Keratinocyte (primary cell): ENCODE measurements at regions not wholly inside any gene's neighbourhood (a gene's known extent, or its start where the extent isn't known, plus 50 kb on each side); places are given as distances from the start of the nearest gene placed in this dataset.

ENCODE experiments used
- DNase-seq: peaks from one replicate; pipeline ENCODE4 v3.0.0-alpha.2; 2011; ENCODE audit warnings: low read depth, missing footprints, low spot score
- FAIRE-seq: peaks from 2 replicates; lab custom pipeline; 2011; peaks lifted over from hg19 to GRCh38; lab: Jason Lieb, UNC
- H2AFZ ChIP-seq: 2 replicates; pipeline ENCODE4 v1.6.0; 2012; ENCODE audit warnings: low read length, control low read depth, inconsistent platforms; ENCODE audit not compliant: control insufficient read depth
- H3K27ac ChIP-seq: 2 replicates; pipeline ENCODE4 v1.5.1; 2011; ENCODE audit warnings: low read length; ENCODE audit not compliant: control insufficient read depth, insufficient read depth
- H3K27me3 ChIP-seq: 3 replicates; pipeline ENCODE4 v1.6.0; 2011; ENCODE audit warnings: low read length; ENCODE audit not compliant: control insufficient read depth, insufficient read depth; ENCODE audit errors: extremely low read depth
- H3K36me3 ChIP-seq, 2 experiments: 2 replicates in 1 of 2; 3 replicates in 1 of 2; pipeline ENCODE4 v1.5.1; 2011; ENCODE audit warnings: low read length in 2 of 2, mild to moderate bottlenecking in 1 of 2; ENCODE audit not compliant: control insufficient read depth in 2 of 2, insufficient read depth in 2 of 2; ENCODE audit errors: extremely low read depth in 1 of 2
- H3K4me1 ChIP-seq: 3 replicates; pipeline ENCODE4 v1.5.1; 2011; ENCODE audit warnings: low read length; ENCODE audit not compliant: control insufficient read depth, insufficient read depth; ENCODE audit errors: extremely low read depth
- H3K4me2 ChIP-seq: 3 replicates; pipeline ENCODE4 v1.6.0; 2011; ENCODE audit warnings: low read depth, low read length; ENCODE audit not compliant: control insufficient read depth, insufficient read depth; ENCODE audit errors: extremely low read depth
- H3K4me3 ChIP-seq, 3 experiments: fragments of 200-600 bp in 1 of 3; sonication (generic) in 1 of 3; 2 replicates in 2 of 3; 3 replicates in 1 of 3; pipeline ENCODE4 v1.5.1; 2011 to 2016; ENCODE audit warnings: low read length in 3 of 3, mild to moderate bottlenecking in 3 of 3, control low read depth in 2 of 3, inconsistent platforms in 1 of 3, low read depth in 1 of 3, mixed read lengths in 1 of 3, mixed run types in 1 of 3, moderate library complexity in 1 of 3; ENCODE audit not compliant: control insufficient read depth in 2 of 3, insufficient read depth in 2 of 3; ENCODE audit errors: extremely low read depth in 1 of 3
- H3K79me2 ChIP-seq: 2 replicates; pipeline ENCODE4 v1.6.0; 2012; ENCODE audit warnings: low read length; ENCODE audit not compliant: control insufficient read depth, insufficient read depth
- H3K9ac ChIP-seq: 3 replicates; pipeline ENCODE4 v1.6.0; 2011; ENCODE audit warnings: low read length; ENCODE audit not compliant: control insufficient read depth, insufficient read depth; ENCODE audit errors: extremely low read depth
- H3K9me1 ChIP-seq: 3 replicates; pipeline ENCODE4 v1.6.0; 2011; ENCODE audit warnings: low read length; ENCODE audit not compliant: control insufficient read depth, insufficient read depth; ENCODE audit errors: extremely low read depth
- H3K9me3 ChIP-seq: 2 replicates; pipeline ENCODE4 v1.5.1; 2012; ENCODE audit warnings: low read depth, low read length; ENCODE audit not compliant: control insufficient read depth
- H4K20me1 ChIP-seq: 3 replicates; pipeline ENCODE4 v1.6.0; 2011; ENCODE audit warnings: low read length; ENCODE audit not compliant: control insufficient read depth, insufficient read depth; ENCODE audit errors: extremely low read depth
- EZH2 ChIP-seq: IDR thresholded peaks from one replicate; pipeline ENCODE4 v1.6.1; 2012; ENCODE audit warnings: inconsistent platforms, mild to moderate bottlenecking, low read length, moderate library complexity
- dilution Hi-C: fragments of 300-500 bp; cut with MboI; formaldehyde crosslinking; loops from one replicate; pipeline ENCODE4 v1.7.0; 2020; ENCODE audit warnings: low sequenced_read_pairs; ENCODE audit not compliant: extremely low pct_ligation_motif_present
- TF ChIP-seq, protein P1 (sequence below), 3 experiments: IDR thresholded peaks in 1 of 3; conservative IDR thresholded peaks in 1 of 3; optimal IDR thresholded peaks in 1 of 3; 2 replicates in 2 of 3; 3 replicates in 1 of 3; pipeline versions ENCODE3 to v1.5.1; 2011; ENCODE audit warnings: low read length in 3 of 3, mild to moderate bottlenecking in 3 of 3, moderate library complexity in 2 of 3, control low read depth in 1 of 3, inconsistent platforms in 1 of 3; ENCODE audit not compliant: insufficient read depth in 2 of 3; ENCODE audit errors: extremely low read depth in 1 of 3

DNA sequence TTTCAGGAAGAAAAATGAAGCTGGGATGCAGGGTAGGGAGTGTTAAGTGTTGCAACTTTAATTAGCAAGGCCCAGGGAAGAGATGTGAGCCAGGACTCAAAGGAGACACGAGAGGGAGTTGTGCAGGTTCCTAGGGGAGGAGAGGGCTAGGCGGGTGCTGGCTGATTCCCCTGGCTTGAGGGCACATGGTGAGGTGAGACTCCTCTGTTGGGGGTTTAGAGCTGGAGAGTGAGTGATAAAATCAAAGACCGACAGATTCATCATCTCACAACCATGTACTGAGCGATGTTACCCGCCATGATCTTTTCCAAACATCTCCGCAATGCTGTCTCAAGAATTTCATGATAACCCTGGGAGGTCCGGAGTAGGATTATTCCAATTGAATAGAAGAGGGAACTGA lies 161.8 kb upstream of the CSF3R start:
- no peaks in the 10 kb centered on the region for H3K4me1 ChIP-seq
- no peak overlapping the region for H2AFZ ChIP-seq
- H3K79me2 ChIP-seq: no peaks in the 10 kb centered on the region
- H3K9me1 ChIP-seq: no peaks in the 10 kb centered on the region
- H3K4me3 ChIP-seq: no peak overlapping the region
- H3K27ac ChIP-seq: no peak overlapping the region
- DNase-seq (no peak), FAIRE-seq (no peak)
- H3K36me3 ChIP-seq: no peaks in the 10 kb centered on the region
- H3K27me3 ChIP-seq: peaks cover 12% of the 10 kb centered on the region
- TF ChIP-seq, protein P1, sequence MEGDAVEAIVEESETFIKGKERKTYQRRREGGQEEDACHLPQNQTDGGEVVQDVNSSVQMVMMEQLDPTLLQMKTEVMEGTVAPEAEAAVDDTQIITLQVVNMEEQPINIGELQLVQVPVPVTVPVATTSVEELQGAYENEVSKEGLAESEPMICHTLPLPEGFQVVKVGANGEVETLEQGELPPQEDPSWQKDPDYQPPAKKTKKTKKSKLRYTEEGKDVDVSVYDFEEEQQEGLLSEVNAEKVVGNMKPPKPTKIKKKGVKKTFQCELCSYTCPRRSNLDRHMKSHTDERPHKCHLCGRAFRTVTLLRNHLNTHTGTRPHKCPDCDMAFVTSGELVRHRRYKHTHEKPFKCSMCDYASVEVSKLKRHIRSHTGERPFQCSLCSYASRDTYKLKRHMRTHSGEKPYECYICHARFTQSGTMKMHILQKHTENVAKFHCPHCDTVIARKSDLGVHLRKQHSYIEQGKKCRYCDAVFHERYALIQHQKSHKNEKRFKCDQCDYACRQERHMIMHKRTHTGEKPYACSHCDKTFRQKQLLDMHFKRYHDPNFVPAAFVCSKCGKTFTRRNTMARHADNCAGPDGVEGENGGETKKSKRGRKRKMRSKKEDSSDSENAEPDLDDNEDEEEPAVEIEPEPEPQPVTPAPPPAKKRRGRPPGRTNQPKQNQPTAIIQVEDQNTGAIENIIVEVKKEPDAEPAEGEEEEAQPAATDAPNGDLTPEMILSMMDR (optimal IDR thresholded peaks at IDR 0.05 in 1 of 3, IDR thresholded peaks at IDR 0.05 in 1 of 3, conservative IDR thresholded peaks at IDR 0.05 in 1 of 3; ENCODE audit: extremely low read depth in 1 of 3, insufficient read depth in 2 of 3, low read length in 3 of 3): no peak
- no peak for TF ChIP-seq EZH2
- H3K9ac ChIP-seq: no peak overlapping the region
- H4K20me1 ChIP-seq: no peaks in the 10 kb centered on the region
- dilution Hi-C loops: no loop called here
- H3K4me2 ChIP-seq: no peak overlapping the region
- no peaks in the 10 kb centered on the region for H3K9me3 ChIP-seq

DNA sequence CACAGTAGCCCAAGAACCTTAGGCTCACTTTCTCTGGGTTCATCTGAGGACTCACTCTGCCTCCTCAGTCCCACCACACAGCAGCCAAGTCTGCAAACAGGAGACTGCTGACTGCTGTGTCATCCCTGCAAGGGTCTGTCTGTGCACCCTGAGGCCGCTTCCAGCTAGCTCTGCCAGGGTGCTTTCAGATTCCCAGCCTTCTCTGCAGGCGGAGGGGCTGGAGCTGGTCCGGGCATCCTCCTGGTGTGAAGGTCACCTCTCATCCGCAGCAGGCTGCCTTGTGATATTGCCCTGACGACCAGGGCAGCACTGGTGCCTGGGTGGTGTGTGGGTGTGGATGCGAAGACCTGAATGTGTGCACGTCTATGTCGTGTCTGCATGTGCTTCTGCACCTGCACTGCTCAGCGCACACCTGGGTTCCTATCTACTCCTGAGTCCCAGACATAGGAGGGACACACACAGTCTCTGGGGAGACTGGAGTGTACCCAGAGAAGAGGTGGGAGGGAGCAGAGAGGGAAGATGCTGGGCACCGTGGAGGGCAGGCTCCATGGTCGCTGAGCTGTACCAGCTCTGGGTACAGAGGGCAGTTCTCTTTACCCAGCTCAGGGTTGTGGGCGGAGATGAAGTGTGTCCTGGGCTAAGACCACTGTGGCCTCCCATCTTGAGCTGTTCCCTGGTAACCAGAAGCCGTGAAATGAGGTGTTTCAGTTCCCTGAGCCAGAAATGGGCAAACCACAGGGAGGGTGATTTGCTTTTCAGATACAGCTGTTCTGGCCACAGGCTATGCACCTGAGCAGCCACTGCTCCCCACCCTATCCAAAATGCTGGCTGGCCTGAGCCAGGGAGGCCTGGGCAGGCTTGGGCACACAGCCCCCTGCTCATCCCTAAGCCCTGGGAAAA lies 160.9 kb upstream of the CSF3R start:
- Histone ChIP-seq H4K20me1 (no peaks in the 10 kb centered on the region), H3K27me3 (peaks cover 12% of the 10 kb centered on the region), H3K9ac (no peak overlapping the region), H3K27ac (no peak overlapping the region), H3K4me3 (no peak overlapping the region), H3K36me3 (no peaks in the 10 kb centered on the region), H3K4me1 (no peaks in the 10 kb centered on the region), H3K9me3 (no peaks in the 10 kb centered on the region), H3K4me2 (no peak overlapping the region), H3K9me1 (no peaks in the 10 kb centered on the region), H2AFZ (no peak overlapping the region), H3K79me2 (no peaks in the 10 kb centered on the region)
- no peak for TF ChIP-seq EZH2
- TF ChIP-seq, protein P1 (optimal IDR thresholded peaks at IDR 0.05 in 1 of 3, IDR thresholded peaks at IDR 0.05 in 1 of 3, conservative IDR thresholded peaks at IDR 0.05 in 1 of 3; ENCODE audit: extremely low read depth in 1 of 3, insufficient read depth in 2 of 3, low read length in 3 of 3): no peak
- dilution Hi-C loops: no loop called here
- DNase-seq (no peak), FAIRE-seq (no peak)
